GM12865 (cell line): ENCODE measurements at regions not wholly inside any gene's neighbourhood (a gene's known extent, or its start where the extent isn't known, plus 50 kb on each side); places are given as distances from the start of the nearest gene placed in this dataset.
"Not testable (repeated sequence)": the region's sequence is repeated elsewhere in the genome, so short reads cannot be mapped to it uniquely, and the experiment has no call there.

ENCODE experiments used
- DNase-seq: peaks from one replicate; pipeline ENCODE4 v3.0.0; 2010; ENCODE audit warnings: low read depth
- H3K4me3 ChIP-seq: 2 replicates; pipeline ENCODE4 v1.5.1; 2011; ENCODE audit warnings: mild to moderate bottlenecking, low read depth, low read length, control low read depth
- TF ChIP-seq, protein P1 (sequence below): IDR thresholded peaks from 2 replicates; pipeline ENCODE4 v1.5.1; 2011; ENCODE audit warnings: low read length, control low read depth, low read depth, inconsistent platforms; ENCODE audit not compliant: insufficient read depth; ENCODE audit errors: missing control alignments

DNA sequence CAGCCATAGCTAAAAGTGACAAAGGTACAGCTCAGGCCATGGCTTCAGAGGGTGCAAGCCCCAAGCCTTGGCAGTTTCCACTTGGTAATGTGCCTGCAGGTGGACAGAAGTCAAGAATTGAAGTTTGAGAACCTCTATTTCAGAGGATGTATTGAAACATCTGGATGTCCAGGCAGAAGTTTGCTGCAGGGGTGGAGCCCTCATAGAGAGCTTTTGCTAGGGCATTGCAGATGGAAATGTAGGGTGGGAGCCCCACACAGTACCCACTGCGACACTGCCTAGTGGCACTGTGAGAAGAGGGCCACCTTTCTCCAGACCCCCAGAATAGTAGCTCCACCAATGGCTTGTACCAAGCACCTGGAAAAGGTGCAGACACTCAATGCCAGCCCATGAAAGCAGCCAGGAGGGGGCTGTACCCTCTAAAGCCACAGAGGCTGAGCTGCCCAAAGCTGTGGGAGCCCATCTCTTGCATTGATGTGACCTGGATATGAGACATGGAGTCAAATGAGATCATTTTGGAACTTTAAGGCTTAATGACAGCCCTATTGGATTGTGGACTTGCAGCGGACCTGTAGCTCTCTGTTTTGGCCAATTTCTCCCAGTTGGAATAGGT lies 1299.4 kb upstream of the MAP3K7 start:
- no peak for DNase-seq
- TF ChIP-seq, protein P1, sequence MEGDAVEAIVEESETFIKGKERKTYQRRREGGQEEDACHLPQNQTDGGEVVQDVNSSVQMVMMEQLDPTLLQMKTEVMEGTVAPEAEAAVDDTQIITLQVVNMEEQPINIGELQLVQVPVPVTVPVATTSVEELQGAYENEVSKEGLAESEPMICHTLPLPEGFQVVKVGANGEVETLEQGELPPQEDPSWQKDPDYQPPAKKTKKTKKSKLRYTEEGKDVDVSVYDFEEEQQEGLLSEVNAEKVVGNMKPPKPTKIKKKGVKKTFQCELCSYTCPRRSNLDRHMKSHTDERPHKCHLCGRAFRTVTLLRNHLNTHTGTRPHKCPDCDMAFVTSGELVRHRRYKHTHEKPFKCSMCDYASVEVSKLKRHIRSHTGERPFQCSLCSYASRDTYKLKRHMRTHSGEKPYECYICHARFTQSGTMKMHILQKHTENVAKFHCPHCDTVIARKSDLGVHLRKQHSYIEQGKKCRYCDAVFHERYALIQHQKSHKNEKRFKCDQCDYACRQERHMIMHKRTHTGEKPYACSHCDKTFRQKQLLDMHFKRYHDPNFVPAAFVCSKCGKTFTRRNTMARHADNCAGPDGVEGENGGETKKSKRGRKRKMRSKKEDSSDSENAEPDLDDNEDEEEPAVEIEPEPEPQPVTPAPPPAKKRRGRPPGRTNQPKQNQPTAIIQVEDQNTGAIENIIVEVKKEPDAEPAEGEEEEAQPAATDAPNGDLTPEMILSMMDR = no peak
- no peak overlapping the region for H3K4me3 ChIP-seq

DNA sequence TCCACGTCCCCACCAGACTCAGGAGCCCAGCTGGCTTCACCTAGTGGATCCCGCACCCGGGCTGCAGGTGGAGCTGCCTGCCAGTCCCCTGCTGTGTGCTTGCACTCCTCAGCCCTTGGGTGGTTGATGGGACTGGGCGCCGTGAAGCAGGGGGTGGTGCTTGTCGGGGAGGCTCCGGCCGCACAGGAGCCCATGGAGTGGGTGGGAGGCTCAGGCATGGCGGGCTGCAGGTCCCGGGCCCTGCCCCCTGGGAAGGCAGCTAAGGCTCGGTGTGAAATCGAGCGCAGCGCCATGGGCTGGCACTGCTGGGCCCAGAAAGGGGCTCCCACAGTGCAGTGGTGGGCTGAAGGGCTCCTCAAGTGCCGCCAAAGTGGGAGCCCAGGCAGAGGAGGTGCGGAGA lies 1294.9 kb upstream of the MAP3K7 start:
- not testable (repeated sequence) for DNase-seq, H3K4me3 ChIP-seq

GRCh38 chr6:91879386-91879995 lies 1292.6 kb upstream of the MAP3K7 start:
- TF ChIP-seq, protein P1 = no peak
- no peak for DNase-seq
- H3K4me3 ChIP-seq = no peak overlapping the region

GRCh38 chr6:91877994-91878393 lies 1291.1 kb upstream of the MAP3K7 start:
- no peak overlapping the region for H3K4me3 ChIP-seq
- DNase-seq = no peak
- TF ChIP-seq, protein P1 = no peak

GRCh38 chr6:91874971-91875370 lies 1288.1 kb upstream of the MAP3K7 start:
- H3K4me3 ChIP-seq = no peak overlapping the region
- TF ChIP-seq, protein P1 = no peak
- no peak for DNase-seq

DNA sequence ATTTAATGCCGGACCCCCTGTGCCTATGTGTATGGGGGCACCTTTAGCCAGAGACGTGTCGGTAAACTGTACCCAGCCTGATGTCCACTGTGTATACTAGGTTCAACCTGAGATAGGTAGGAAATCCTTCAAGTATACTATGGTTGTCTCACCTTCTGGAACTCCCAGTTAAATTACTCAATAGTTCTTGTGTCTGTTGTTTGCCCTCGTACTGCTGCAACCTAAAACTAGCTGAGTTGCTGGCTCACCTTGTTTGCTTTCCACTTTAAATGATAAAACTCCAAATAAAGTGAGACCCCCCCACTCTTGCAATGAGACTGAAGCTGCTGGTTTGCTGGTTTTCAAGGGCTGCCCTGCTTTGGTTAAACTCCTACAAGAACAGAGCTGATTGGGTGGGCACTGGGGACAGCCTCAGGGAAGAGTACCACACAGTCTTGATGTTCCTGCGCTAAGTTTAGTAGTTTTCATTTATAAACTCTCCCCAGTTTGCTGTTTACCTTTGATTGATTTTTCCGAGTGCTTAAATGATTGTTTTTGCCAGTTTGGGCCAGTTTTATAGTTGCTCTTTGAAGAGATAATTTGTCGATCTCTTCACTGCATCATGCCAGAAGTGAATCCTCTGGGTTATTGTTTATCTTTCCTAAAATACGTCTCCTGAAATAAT lies 1281.8 kb upstream of the MAP3K7 start:
- no peak overlapping the region for H3K4me3 ChIP-seq
- no peak for DNase-seq
- TF ChIP-seq, protein P1 = no peak

GRCh38 chr6:91865889-91866288 lies 1279.0 kb upstream of the MAP3K7 start:
- TF ChIP-seq, protein P1 = no peak
- DNase-seq = no peak
- no peak overlapping the region for H3K4me3 ChIP-seq
